ENCODE measurements at regions not wholly inside any gene's neighbourhood (a gene's known extent, or its start where the extent isn't known, plus 50 kb on each side); places are given as distances from the start of the nearest gene placed in this dataset.

- no peak for TF ChIP-seq CTCF (conservative IDR thresholded peaks at IDR 0.05)
- TF ChIP-seq ZFX (IDR thresholded peaks at IDR 0.05) = no peak
Measured at GRCh38 chr10:44323838-44324237, 61.1 kb downstream of the CXCL12 start.
